Esophagus mucosa (tissue), 1 donor: ENCODE measurements at regions not wholly inside any gene's neighbourhood (a gene's known extent, or its start where the extent isn't known, plus 50 kb on each side); places are given as distances from the start of the nearest gene placed in this dataset.

Experiments
- ATAC-seq: fragments of 200-7000 bp; cut with Tn5 transposase; one replicate; pipeline ENCODE4 v1.9.1; 2020
- donor health status: DM: yes; HTN: yes; CAD: no.

DNA sequence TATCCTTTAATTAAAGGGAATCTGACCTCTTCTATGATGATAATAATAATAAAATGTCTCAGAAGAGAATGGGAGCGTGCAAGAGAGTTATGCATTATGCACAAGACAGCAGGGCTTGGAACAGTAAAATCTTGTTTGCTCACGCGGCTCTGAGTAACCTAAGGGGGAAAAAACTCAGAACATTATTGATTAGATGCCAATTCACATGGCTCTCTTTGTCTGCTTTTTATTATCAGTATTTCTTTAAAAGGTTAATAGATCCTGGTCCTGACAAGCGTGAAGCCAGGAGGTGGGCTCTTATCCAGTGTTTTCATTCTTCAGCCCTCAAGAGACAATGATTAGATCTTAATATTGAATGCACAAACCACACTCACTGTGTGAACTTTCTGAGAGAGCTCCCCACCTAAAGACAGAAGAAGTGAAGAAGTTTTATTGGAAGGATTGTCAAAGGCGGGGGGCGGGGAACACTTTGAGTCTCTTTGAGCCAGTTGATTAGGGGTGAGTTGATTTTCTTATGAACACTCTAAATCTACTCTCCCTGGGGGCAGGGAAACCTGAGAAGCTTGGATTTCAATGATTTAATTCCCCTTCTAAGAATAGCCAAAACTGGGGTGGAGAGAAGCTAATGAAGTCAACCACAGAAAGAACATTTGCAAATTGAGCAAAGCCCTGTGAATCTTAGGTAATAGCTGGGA, 127.5 kb upstream of the CTAGE1 start:
- no peak for ATAC-seq

DNA sequence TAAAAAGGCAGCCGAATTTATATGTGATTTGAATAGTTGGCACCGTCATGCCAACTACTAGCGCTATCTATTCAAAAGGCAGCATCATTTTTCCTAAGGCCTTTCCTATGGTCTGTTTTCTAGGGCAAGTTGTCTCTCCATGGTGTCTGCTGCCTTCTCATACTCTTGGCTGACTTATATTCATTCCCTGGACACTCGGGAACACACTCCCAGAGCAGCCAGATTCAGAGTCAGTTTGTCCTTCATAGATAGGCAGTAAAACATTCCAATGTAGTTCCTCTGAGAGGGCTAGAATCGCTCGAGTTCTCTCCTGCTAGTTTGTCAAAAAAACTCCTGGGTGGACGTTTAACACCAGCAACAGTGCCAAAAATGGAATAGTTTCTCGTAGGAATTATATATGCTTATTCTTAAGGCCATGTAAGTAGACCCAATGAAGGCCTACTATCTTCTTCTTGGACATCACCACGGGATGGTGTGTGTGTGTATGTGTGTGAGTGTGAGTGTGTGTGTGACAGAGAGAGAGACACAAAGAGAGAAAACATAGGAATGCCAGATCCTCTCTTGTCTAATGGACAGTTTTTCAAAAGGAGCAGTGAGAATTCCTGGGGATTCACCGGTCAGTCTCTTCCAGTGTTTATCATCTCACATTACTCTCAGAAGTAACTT, 129.3 kb upstream of the CTAGE1 start:
- ATAC-seq, result no peak

DNA sequence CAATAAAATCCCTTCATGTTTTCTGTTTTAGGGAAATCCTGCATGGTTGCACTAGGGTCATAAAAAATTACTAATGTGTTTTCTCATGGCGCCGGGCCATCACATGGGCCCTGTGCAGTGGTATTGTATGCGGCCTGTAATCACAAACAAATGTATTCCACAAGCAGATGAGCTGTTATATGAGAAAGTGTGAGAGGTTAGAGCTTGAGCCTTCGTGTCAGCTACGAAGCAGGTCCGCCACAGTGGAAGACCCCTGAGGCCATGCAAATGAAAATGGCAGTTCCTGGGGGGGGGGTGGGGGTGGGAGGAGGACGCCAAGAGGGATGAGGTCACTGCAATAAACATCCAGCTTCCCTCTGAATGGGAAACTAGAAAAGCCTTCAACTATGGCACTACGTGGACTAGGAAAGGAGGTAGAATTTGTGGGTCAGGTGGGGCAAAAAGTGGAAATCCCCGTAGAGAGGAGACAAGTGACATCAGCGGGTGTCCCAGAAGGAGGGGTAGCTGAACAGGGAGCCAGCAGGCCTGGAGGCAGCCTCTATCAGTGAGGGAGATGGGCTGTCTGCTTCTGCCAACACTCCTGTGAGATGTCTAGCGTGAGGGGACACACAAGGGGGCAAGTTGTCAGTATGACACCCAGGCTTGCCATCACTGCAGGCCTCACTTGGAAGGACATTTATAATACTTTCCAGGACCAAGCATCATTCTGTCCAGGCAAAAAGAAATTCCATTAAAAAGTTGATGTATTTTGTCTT, 130.3 kb upstream of the CTAGE1 start:
- no peak for ATAC-seq

DNA sequence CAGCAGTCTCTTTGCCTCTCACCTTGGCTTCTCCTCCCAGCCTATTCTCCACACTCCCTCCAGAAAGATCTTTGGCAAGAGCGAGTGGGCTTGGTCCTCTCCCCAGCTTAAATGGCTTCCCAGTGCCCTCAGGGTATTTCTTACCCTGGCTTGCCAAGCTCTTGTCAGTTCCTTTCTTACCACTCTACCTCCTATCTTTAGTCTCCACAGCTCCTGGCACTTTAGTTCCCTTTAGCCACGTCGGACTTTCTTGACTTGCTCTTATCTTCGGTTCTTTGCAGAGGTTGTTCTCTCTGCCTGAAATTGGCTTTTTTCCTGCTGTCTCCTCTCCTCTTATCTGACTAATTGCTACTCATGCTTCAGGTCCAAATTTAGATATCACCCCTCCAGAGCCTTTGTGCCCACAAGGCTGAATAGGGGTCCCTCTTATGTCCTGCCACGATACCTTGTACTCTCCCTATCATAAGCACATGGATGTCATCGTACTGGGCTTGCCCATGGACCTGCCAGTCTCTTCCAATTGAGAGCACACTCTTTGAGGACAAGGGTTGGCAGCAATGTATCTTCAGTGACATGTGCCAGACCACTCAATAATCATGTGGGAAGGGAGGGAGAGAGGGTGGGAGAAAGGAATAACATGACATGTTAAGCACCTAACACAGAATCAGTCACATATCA, 131.7 kb upstream of the CTAGE1 start:
- ATAC-seq, result no peak

DNA sequence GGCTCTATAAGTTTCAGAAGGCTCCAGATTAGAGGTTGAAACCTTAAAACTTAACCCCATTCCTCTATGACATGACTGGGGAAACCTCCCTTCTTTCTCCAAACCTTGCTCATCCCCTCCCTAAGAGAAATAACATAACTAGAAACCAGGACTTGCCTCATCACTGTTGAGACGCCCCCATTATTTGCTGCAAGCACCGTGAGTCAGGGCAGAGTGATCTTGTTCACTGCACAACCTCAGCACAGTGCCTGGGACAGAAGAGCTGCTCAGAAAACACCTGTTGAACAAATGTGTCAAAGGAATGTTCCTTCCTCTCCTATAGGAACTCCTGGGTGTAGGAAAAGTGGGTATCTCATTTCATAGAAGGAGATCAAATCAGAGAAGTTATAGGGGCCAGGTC, 132.7 kb upstream of the CTAGE1 start:
- no peak for ATAC-seq

DNA sequence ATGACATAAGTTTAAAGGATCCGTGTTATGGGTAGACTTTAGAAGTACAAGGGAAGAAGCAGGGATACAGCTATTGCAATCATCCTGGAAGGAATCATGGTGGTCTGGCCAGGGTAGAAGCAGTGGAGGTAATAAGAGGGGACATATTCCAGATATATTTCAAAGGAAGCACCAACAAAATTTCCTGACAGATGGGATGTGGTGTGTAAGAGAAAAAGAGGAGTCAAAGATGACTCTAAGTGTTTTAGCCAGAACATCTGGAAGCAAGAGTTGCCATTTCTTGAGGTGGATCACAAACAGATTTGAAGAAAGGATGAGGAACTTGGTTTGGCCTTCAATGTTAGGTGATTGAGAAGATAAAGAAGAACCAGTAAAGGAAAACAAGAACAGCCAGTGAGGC, 133.1 kb upstream of the CTAGE1 start:
- no peak for ATAC-seq

DNA sequence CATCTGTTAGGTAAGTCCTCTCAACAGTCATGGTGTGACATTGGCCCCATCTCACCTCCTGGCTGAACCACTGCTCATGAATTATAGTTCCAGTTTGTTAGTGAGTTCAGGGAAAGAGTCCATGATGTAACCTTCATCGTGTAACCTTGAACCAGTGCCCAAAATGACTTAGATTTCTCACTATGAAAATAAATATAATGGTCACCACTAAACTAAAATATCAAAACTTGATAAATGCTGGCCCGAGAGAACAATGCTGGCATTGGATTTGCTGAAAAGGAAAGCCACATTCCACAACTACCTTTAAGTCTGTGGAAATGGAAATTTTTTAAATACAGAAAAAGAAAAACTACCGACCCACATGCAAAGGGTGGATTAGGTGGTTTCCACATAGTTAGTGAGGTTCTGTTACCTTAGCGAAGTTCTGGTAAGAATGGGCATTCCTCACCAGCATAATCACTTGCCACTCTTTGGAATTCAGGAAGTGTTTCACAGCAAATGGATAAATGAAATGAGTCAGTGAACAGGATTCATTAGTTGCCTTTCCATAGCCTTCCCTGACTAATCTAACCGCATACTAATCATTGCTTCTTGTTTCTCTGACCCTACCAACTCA, 133.9 kb upstream of the CTAGE1 start:
- ATAC-seq, result peak; percentile 79

DNA sequence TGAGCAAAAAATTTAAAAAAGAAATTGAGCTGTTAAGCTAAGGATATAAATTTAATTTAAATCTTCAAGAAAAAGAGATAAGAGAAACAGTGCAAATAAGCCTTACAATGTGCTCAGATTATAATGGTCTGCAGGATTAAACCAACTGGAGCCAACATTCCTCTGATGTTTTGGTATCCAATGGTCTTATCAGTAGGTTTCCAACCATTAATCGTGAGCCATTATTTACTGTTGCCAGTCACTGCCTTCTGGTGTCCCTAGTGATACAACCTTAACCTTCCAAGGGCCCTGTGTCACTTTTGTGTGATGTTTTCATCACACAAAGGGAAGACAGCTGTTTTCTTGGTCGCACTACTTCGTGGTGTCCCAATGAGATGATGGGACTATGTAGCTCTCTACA, 134.5 kb upstream of the CTAGE1 start:
- ATAC-seq, result no peak

DNA sequence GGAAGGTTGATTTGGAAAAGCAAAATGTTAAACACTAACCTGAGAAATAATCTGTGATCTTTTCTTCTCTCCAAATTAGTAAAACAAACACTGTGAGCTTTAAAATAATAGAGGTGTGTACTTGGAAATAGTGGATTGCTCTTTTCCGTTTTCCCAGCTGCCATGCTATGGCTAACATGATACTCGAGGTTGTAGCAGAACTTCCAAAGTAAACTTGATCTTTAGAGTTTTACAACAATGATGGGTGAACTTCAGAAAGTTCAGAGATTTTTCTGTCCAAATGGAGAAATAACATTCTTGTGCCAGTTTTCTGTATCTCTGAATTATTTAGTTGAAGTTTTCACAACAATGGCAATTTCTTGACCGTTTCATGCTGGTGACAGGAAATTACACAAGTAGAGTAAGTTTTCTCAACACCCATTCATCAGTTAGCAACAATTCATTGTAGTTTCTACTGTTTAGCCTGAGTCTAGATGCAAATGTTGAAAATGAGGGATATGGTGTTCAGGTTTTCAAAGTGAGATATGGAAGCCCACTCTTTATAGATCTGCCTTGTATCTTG, 135.3 kb upstream of the CTAGE1 start:
- ATAC-seq, result no peak

DNA sequence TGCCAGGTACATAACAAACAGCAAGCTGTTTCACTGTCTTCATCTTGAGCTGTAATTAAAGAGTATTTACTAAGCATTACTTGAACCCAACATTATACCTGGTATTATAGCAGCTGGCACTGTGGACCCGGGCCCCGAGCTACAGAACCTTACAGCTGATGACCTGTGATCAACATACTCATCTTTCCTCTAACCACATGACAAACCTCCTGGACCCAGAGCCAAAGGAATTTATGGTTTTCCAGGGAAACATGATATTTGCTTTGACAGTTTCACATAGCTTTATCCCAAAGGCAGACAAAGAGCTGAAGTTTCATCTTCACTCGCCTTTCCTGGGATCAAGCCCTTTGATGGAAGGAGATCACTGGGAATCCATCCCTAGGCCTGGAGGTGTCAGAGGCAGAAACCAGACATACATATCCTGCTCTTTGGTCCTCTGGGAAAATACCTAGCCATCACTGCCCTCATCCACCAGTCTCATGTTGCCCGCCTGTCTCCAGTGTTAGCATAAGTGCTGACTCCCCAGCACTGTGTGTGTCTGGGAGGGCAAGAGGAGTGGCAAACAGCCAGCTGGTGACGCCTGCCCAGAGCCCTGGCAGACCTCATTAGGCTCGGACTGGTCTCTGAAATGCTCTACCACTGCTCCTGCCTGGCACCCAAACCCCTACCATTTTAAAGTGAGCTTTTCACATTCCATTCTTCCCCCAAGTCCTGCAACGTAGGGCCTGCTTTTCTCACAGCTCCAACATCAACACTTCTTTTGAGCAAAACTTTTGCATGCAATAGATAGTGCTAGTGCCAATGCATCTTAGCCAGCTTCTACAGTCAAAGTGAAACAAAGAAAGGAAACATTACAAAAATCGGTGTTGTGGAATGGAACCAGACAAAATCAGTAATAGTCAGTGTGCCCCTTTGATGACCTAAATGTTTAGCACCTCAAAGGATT, 138.8 kb upstream of the CTAGE1 start:
- ATAC-seq, result peak; percentile 14

DNA sequence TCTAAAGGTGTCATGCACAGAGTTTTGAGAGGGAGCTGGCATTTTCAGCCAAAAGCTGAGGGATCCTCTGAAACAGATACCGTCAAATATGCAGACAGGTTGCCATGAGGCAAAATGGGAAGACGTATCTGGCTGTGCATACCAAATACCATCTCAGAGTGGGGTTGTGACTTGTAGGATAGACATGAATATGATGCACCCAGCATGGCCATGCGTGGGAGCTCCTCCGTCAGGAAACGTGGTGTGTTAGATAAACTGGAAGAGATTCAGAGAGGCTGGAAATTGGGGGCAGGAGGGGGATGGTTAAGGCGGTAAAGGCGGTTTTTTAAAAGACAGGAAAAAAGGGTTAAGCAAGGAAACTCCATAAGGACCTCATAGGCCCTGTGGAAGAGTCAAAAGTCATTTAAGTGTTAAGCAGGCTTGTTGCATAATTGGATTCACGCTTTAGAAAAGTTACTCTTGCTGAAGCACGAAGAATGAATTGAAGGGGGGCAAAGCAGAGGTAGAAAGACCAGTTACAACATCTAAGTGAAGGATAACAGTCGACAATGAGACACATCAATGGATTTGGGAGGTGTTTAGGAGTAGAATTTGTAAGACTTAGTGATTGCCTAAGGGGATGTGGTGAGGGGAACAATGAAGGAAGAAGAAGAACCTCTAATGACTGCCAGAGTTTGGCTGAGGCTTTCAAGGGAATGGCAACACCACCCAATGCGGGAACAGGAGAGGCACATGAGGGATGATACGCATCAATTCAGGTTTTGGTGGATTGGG, 139.6 kb upstream of the CTAGE1 start:
- ATAC-seq, result no peak

DNA sequence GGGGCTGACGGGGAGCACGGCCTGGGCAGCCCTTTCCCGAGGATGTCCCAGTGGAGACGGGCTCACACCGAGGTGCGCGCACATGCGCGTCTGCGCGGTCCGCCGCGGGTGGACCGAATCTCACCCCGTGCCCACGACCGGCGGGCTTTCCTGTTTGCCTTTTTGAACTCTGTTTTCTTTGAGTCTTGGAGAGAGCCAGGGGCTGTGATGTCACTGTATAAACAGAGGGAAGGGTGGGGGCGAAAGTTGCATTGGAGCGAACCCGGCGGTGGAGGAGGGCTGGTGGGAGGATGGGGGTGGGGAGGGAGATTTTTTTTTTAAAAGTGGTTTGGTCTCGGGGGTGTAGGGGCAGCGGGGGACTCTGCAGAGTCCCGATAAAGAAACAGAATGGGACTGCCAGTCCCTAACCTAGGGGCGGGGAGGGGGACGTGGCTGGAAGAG, 141.2 kb upstream of the CTAGE1 start:
- peak; percentile 27 for ATAC-seq

DNA sequence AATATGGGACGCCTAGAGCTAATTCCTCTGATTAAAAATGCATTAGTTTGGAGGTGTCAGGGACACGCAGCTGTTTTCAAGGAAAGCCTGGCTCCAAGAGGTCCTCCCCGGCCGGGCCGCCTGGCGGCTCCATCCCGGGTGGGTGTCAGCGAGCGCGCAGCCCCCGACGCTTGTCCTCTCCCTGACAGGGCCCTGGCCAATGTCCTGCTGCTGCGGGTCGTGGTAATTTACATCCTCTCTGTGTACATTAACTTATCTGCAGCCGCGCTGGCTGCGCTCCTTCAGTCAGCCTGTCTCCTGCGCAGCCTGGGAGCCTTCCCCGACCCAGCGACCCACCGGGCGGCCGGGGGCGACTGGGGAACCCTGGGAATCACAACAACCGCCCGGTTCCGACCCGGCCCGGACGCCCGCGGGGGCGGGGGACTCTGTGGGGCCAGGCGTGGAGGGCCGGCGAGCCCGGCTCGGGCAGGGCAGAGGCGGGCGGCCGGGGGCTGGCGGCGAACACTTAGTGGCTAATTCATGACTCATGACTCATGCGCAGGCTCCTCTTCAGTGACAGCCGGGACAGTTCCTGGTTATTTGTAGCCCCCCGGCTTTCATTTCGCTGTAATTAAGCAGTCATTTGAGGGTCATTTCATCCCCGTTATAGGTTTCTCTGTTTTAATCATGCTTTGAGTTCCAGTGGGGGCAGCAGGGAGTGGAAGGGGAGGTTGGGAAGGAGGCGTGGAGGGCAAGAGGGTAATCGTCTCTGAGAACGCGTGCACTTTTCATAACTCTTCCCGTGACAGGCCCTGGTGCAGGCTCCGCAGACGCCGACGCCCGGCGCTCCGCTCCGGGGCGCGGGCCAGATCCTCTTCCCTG, 141.9 kb upstream of the CTAGE1 start:
- peak; percentile 53 for ATAC-seq

DNA sequence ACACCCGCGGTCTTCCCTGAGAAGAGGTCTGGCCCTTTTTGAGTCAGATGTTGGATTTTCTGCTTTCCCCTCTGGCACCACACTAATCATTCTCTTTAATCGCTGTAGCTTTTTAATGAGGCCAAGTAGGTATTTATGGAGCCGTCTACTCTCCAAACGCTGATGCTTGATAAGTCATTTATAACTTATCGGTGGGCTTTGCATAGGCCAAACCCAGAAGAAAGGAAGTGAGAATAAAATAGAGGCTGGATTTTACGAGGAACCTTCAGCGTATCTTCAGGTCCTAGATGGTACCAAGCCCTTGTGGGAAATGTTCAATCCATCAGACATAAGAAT, 142.5 kb upstream of the CTAGE1 start:
- no peak for ATAC-seq

DNA sequence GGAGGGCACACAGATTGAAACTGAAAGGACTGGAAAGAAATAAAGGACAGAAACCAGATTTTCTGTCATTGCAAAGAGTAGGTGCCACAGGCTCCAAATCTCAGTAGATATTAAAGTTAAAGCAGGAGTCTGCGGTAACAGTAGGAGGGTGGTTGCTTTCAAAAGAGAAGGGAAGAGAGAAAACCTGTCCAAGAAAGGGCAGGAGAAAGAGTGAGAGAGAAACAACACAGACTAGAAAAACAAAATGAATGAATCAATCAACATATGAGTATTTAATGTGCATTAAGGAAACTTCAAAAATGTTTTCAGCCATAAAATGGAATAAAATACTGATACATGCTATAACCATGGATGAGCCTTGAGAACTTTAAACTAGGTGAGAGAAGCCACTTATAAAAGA, 143.1 kb upstream of the CTAGE1 start:
- ATAC-seq, result no peak

DNA sequence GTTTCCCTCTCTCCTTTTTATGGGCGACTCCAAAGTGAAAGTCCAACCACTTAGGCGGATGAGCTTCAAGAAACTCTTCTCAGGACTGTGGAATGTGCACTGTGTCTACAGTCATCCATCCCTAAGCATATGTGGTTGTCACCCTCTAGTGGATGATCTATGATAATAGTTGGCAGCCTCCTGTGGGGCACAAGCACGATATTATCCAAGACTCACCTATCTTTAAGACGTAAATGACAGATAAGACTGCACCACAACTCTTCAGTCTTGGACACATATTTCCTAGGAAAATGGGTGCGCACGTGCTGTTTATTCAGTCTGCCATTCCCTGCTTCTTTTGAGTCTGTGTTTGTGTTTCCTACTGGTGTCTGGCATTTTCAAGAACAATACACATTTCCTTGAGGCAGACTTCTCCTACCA, 145.5 kb upstream of the CTAGE1 start:
- peak; percentile 93 for ATAC-seq

DNA sequence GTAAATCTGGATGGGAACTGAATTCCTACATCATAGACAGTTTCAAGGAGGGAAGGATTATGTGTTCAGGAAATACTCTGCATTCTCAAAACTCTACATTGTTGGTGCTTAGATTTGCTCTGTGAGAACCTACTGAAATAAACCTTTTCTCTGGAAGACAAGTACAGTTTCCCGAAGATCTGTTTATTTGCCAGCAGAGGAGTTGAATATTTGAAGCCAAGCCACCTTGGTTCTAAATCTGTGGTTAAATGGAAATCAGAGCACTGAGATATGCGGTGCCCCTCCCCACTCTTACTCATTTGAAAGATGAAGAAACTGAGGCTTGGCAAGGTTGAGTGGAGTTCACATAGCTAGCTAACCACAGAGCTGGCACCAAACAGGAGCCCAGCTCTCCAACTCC, 146.3 kb upstream of the CTAGE1 start:
- ATAC-seq, result no peak

DNA sequence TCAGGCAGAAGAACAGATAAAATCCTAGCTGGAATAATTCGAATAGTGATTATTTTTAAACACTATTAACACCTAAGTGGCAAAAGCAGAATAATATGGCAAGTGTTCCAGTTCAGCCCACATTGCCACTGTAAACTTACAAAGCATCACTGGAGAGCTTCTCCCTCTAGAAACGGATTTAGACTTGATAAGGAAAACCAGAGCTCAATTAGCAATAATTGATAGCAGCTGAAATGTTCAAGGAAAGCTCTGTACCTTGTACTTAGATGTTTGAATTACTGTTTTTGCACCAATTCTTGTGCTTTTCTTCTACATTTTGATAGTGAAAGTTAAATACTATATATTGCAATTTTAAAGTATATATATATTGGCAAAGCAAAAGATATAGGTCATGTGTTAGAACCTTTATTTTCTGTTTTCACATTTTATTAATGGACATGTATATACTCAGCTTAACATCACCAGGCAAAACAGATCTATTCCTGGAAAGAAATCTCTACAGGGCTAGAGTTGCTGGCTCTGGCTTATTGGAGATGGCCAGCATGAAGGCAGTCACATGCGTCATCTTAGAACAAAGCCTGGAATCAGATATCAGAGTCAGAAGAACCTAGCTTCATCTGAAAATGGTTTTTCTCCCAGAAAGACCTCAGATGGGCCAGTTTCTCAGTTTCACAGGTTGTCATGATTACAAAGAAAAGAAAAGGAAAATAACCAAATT, 149.1 kb upstream of the CTAGE1 start:
- ATAC-seq, result no peak

DNA sequence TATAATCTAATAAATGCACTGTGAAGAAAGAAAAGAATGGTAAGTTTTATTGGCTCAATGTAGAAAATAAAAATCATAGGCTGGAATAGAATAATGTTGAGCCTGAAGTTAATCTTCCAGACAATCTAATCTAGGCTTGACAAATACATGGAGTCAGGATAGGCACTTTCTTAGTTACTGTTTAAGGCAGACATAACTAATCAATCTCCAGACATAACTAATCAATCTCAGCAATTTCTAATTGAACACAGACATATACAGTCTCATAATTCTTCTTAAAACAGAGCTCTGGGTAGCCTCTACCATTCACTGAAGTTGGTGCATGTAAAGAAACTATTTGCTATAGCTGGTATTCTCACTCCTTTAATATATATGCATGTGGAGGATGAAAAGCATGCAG, 150.1 kb upstream of the CTAGE1 start:
- no peak for ATAC-seq
